Rectal smooth muscle tissue (tissue), 1 donor: ENCODE measurements at regions not wholly inside any gene's neighbourhood (a gene's known extent, or its start where the extent isn't known, plus 50 kb on each side); places are given as distances from the start of the nearest gene placed in this dataset.

Experiments used
- H3K27ac ChIP-seq: one replicate; pipeline ENCODE4 v1.7.0; 2013; ENCODE audit warnings: low read depth, low read length, inconsistent platforms
- H3K27me3 ChIP-seq: one replicate; pipeline ENCODE4 v1.7.0; 2013; ENCODE audit warnings: low read length; ENCODE audit not compliant: control insufficient read depth, insufficient read depth
- H3K36me3 ChIP-seq: one replicate; pipeline ENCODE4 v1.7.0; 2013; ENCODE audit warnings: low read length; ENCODE audit not compliant: control insufficient read depth, insufficient read depth
- H3K4me1 ChIP-seq: one replicate; pipeline ENCODE4 v1.7.0; 2013; ENCODE audit warnings: low read length; ENCODE audit not compliant: control insufficient read depth, insufficient read depth
- H3K4me3 ChIP-seq: one replicate; pipeline ENCODE4 v1.7.0; 2013; ENCODE audit warnings: low read length
- H3K9ac ChIP-seq: one replicate; pipeline ENCODE4 v1.7.0; 2013; ENCODE audit warnings: low read length

DNA sequence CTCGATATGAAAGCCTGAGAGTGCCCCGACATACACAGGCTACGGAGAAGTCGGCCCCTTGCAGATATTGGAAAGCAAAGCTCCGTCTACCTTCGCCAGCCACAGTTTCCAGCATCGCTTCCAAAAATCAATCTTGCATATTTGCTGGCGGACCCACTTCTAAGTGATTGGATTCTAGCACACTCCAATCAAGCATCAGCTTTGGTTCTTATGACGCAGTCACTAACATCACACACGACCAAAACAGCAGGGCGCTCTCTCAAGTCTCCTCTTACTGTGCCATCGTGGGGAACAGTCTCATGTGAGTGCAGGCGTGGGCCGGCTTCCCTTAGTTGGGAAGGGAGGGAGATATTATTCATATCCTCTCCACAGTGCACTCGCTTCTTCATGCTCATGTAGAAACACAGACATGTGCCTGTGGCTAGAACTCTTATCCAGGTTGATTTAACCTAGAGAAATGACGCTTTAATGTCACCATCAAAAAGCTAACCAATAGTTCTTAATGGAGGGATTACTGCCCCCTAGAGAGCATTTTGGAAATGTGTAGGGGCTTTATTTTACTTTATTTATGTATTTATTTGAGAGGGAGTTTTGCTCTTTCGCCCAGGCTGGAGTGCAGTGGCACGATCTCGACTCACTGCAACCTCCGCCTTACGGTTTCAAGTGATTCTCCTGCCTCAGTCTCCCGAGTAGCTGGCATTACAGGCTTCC lies 229.8 kb downstream of the SOD2 start:
- Histone ChIP-seq H3K27me3 (no peaks in the 10 kb centered on the region), H3K4me3 (no peak overlapping the region), H3K36me3 (no peaks in the 10 kb centered on the region), H3K27ac (no peak overlapping the region), H3K9ac (no peak overlapping the region), H3K4me1 (no peaks in the 10 kb centered on the region)

DNA sequence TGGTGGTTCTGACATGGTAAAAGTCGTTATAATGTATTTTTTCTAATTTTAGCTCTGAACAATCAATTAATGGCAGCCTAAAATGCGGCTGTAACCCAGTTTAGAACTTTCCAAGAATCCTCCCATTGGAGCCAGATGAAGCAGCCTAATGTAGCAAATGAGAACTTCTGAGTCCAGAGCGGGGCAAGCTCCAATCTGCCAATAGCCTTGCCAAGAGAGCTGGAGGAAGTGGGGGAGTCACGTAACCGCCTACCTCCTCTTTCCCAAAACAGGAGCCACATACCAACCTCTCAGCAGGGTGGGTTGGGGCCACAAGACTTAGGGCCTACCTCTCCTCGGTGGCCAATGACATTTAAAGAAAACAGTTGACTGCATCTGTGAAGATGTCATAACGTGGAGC lies 230.6 kb downstream of the SOD2 start:
- H3K4me1 ChIP-seq: no peaks in the 10 kb centered on the region
- no peaks in the 10 kb centered on the region for H3K36me3 ChIP-seq
- H3K4me3 ChIP-seq: no peak overlapping the region
- no peak overlapping the region for H3K9ac ChIP-seq
- no peaks in the 10 kb centered on the region for H3K27me3 ChIP-seq
- H3K27ac ChIP-seq: no peak overlapping the region

DNA sequence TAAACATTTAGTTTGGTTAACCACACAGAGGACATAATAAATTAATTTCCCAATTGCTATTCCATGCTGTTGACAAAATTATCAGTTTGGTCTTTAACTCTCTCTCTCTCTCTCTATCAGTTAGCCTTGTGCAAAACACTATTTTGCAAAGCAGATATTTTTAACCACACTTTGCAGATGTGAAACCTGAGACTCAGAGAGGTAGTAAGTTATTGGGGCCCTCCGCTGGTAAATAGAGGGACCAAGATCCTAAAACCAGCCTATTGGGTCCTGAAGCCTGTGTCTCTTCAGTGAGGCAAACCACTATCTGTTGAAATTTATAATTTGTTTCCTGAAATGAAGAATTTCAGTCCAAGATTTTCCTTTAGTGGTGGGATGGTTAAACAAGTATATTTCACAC lies 231.0 kb downstream of the SOD2 start:
- Histone ChIP-seq H3K27ac (no peak overlapping the region), H3K9ac (no peak overlapping the region), H3K36me3 (no peaks in the 10 kb centered on the region), H3K4me3 (no peak overlapping the region), H3K4me1 (no peaks in the 10 kb centered on the region), H3K27me3 (no peaks in the 10 kb centered on the region)

DNA sequence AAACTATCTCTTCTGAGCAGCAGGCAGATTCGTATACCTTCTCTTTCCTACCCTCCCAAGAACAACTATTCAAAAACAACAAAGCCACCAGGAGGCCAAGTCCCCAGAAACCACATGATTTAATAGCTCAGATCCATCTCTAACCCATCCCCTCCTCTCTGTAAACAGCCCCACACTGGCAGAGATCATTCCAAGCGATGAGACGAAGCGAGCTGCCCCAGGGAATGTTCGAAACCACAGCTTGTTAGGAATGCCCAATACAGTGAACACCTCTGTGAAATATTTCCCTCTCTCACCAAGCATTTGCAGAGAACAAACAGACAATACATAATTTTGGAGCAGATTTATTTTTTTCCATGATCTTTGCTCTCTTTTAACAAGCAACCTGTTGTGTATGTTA lies 231.8 kb downstream of the SOD2 start:
- H3K27ac ChIP-seq: no peak overlapping the region
- H3K27me3 ChIP-seq: no peaks in the 10 kb centered on the region
- H3K4me1 ChIP-seq: no peaks in the 10 kb centered on the region
- H3K4me3 ChIP-seq: no peak overlapping the region
- no peaks in the 10 kb centered on the region for H3K36me3 ChIP-seq
- H3K9ac ChIP-seq: no peak overlapping the region

DNA sequence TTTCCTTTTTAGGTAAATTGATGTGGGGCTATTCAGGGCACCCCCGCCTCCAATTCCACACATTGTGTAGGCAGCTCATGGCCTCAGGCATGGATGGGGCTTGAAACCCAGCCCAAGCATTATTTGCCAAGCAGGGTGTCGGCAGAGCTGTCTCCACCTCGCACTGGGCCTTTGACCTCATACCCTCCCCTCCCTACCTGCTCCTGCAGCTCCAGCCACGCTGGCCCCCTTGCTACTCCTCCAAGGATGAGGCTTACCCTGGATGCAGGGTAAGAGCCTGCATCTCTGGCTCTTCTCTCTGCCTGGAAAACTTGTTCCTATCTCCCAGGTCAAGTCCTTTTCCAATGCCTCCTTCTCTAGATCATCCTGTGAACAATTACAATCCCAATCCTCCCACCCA lies 232.6 kb downstream of the SOD2 start:
- no peaks in the 10 kb centered on the region for H3K36me3 ChIP-seq
- H3K9ac ChIP-seq: no peak overlapping the region
- no peaks in the 10 kb centered on the region for H3K27me3 ChIP-seq
- H3K4me3 ChIP-seq: no peak overlapping the region
- no peak overlapping the region for H3K27ac ChIP-seq
- H3K4me1 ChIP-seq: no peaks in the 10 kb centered on the region

DNA sequence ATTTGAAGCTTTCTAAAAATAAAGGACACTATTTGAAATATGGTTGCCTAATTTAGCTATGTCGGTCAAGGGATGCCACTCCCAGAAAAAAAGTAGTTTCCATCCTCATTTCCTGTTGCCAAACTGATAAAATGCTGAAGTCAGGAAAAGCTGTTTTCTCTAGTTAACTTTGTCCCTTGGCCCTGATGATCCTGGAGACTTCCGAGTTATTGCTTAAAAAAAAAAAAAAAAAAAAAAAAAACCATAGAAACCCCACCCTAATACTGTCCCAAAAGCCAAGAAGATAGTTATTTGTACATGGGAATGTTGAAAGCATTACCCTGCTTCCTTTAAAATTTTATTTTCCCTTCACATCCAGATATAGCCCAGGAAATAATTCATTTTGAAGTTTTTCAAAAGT lies 236.7 kb downstream of the SOD2 start:
- Histone ChIP-seq H3K4me1 (no peaks in the 10 kb centered on the region), H3K27ac (no peak overlapping the region), H3K36me3 (no peaks in the 10 kb centered on the region), H3K4me3 (no peak overlapping the region), H3K9ac (no peak overlapping the region), H3K27me3 (no peaks in the 10 kb centered on the region)

DNA sequence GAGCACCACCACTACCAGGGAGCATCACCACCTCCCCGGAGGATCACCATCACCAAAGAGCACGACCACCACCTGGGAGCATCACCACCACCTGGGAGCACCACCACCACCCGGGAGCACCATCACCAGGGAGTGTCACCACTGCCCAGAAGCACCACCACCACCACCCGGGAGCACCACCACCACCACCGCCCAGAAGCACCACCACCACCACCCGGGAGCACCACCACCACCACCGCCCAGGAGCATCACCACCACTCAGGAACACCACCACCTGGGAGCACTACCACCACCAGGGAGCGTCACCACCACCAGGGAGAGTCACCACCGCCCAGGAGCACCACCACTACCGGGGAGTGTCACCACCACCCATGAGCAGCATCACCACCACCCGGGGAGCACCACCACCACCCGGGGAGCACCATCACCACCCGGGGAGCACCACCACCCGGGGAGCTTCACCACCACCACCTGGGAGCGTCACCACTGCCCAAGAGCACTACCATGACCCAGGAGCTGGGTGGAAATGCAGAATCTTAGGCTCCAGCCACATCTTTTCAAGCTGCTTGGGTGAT lies 237.3 kb downstream of the SOD2 start:
- H3K27me3 ChIP-seq: no peaks in the 10 kb centered on the region
- H3K36me3 ChIP-seq: no peaks in the 10 kb centered on the region
- H3K4me1 ChIP-seq: no peaks in the 10 kb centered on the region
- no peak overlapping the region for H3K27ac ChIP-seq
- H3K9ac ChIP-seq: no peak overlapping the region
- H3K4me3 ChIP-seq: no peak overlapping the region

DNA sequence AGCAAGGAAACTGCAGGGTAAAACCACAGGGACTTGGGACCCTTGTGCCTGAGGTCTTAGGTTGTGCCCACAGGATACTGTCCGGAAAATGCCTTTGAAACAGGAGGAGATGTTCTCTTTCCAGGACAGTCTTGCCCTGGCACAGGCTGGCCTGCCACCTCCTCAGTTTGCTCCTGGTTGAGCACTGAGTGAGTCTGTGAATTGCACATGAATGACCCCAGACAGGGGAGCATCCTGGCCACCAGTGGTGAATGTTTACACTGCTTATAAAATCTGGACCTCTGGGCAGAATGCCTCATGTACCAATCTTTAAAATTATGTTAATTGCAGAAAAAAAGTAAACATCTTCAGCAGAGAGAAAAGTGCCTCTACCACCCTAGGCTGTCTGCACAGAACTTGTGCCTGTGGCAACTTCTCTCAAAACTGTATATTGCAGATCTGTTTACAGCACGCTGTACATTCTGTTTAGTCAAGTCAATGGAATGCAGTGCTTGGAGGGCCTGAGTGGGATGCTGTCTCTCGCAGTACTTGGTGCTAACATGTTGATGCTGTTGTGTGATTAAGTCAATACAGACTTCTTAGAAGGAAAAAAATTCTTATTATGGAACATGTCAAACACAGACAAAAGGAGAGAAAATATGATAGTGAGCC lies 242.1 kb downstream of the SOD2 start:
- Histone ChIP-seq H3K4me3 (no peak overlapping the region), H3K4me1 (no peaks in the 10 kb centered on the region), H3K27me3 (no peaks in the 10 kb centered on the region), H3K9ac (no peak overlapping the region), H3K27ac (no peak overlapping the region), H3K36me3 (no peaks in the 10 kb centered on the region)

DNA sequence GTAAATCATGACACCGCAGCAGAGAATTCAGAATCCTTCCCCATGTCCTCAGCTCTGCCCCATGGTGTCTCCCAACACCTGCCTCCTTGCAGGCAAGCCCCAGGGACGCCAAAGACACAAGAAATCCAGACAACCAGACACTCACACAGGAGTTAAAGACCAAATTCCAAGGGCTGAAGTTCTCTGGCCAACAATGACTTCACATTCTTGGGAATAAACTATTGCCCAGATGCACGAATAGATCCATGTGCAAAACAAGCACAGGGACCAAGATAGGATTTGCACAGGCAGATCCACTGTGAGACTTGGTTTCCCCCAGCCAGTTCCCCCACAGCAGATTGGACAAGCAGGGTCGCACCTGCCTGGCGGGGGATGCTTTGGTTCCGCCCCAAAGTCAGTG lies 246.7 kb downstream of the SOD2 start:
- no peak overlapping the region for H3K27ac ChIP-seq
- no peaks in the 10 kb centered on the region for H3K27me3 ChIP-seq
- H3K36me3 ChIP-seq: no peaks in the 10 kb centered on the region
- no peak overlapping the region for H3K4me3 ChIP-seq
- H3K4me1 ChIP-seq: no peaks in the 10 kb centered on the region
- no peak overlapping the region for H3K9ac ChIP-seq

DNA sequence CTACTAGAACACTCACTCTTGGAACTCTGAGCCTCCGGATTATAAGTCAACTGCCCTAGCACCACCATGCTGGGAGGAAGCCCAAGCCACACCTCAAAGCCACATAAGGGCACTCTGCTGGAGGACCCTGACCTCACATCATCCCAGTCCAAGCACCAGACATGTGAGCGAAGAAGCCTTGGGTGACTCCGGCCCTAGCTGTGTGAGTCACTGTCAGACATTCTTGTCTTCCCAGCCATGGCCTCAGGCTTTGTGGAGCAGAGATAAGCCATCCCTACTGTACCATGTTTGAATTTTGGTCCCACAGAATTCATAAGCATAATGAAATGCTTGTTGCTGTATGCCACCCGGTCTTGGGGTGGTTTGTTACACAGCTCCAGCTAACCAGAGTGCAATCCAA lies 247.7 kb downstream of the SOD2 start:
- H3K27me3 ChIP-seq: no peaks in the 10 kb centered on the region
- H3K27ac ChIP-seq: no peak overlapping the region
- no peaks in the 10 kb centered on the region for H3K4me1 ChIP-seq
- no peaks in the 10 kb centered on the region for H3K36me3 ChIP-seq
- no peak overlapping the region for H3K4me3 ChIP-seq
- H3K9ac ChIP-seq: no peak overlapping the region

DNA sequence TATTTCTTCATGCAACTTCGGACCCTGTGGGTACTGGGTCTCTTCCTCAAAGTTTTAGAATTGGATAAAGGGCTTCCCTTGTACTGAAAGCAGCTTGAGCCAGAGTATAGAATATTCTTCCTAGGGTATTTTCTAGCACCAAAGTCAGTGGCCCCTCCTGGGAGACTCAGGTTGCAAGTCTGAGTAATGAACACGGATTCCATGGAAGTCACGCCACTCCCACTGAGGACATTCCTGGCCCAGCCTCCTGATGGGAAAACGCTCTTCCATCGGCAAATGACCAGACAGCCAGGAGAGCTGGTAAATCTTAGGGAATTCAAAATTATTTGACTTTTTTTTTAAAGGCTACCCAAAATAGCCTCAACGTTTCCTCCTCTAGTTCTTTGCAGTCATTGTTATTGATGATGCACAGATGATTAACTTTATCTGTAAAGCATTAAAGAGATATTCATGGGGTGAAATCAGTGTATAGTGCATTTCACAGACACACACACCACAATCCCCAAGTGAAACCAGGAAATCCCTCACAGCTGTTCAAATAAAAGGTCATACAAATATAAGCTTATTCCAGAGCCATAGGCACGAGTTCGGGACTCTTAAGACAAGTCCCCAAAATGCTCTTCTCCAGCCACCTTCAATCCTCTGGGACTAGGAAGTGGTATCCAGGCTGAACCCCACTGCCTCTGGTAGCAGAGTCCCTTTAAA lies 248.8 kb downstream of the SOD2 start:
- Histone ChIP-seq H3K27ac (no peak overlapping the region), H3K9ac (no peak overlapping the region), H3K27me3 (no peaks in the 10 kb centered on the region), H3K4me3 (no peak overlapping the region), H3K36me3 (no peaks in the 10 kb centered on the region), H3K4me1 (no peaks in the 10 kb centered on the region)

DNA sequence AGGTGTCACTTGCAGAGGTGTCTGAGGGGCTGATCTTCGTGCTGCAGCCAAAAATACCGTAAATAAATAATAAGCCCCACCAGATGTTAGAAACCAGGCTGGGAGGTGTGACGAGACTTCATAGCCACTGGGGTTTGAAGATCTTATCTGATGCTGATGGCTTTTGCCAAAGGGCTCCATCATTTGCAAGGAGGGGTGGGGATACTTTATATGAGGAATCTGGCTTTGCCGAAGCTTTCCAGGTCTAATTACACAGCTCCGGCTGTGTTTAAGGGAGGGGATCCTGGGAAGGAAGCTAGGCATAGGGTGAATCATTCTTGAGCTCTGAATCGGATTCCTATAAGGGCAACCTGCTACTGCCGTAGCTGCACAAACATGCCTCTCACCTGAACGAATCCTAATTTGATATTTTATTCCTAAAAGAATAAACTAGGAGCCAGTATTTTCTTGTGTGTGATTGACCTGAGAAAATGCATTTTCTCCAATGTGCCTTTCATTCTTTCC lies 249.6 kb downstream of the SOD2 start:
- Histone ChIP-seq H3K9ac (no peak overlapping the region), H3K4me1 (no peaks in the 10 kb centered on the region), H3K27me3 (no peaks in the 10 kb centered on the region), H3K36me3 (no peaks in the 10 kb centered on the region), H3K4me3 (no peak overlapping the region), H3K27ac (no peak overlapping the region)
